Loucy (cell line): ENCODE measurements at regions not wholly inside any gene's neighbourhood (a gene's known extent, or its start where the extent isn't known, plus 50 kb on each side); places are given as distances from the start of the nearest gene placed in this dataset.

ENCODE experiments used
- H2AFZ ChIP-seq: fragments of 200-600 bp; sonication (generic); 2 replicates; pipeline ENCODE4 v1.6.0; 2016; ENCODE audit warnings: antibody characterized with exemption, mild to moderate bottlenecking, low read length, moderate library complexity
- H3F3A ChIP-seq: fragments of 200-600 bp; 2 replicates; pipeline ENCODE4 v1.6.0; 2016; ENCODE audit warnings: antibody characterized with exemption, low read depth, mild to moderate bottlenecking
- H3K27me3 ChIP-seq: fragments of 200-600 bp; sonication (generic); 2 replicates; pipeline ENCODE4 v1.6.1; 2014; ENCODE audit warnings: low read length, mild to moderate bottlenecking; ENCODE audit not compliant: insufficient read depth, poor library complexity, severe bottlenecking
- H3K36me3 ChIP-seq: fragments of 200-600 bp; sonication (generic); 2 replicates; pipeline ENCODE4 v1.6.1; 2016; ENCODE audit warnings: low read length; ENCODE audit not compliant: insufficient read depth
- H3K4me1 ChIP-seq: fragments of 200-600 bp; sonication (generic); 2 replicates; pipeline ENCODE4 v1.5.1; 2014; ENCODE audit warnings: low read length, mild to moderate bottlenecking; ENCODE audit not compliant: insufficient read depth, poor library complexity, severe bottlenecking
- H3K4me2 ChIP-seq: fragments of 200-600 bp; sonication (generic); 2 replicates; pipeline ENCODE4 v1.6.0; 2014; ENCODE audit warnings: antibody characterized with exemption, low read length, low read depth, mild to moderate bottlenecking; ENCODE audit not compliant: poor library complexity, severe bottlenecking
- H3K4me3 ChIP-seq: fragments of 200-600 bp; sonication (generic); 2 replicates; pipeline ENCODE4 v1.5.1; 2014; ENCODE audit warnings: low read length, mild to moderate bottlenecking, mixed read lengths; ENCODE audit not compliant: poor library complexity, severe bottlenecking
- H3K79me2 ChIP-seq: fragments of 200-600 bp; sonication (generic); 2 replicates; pipeline ENCODE4 v1.6.1; 2014; ENCODE audit warnings: low read length; ENCODE audit not compliant: insufficient read depth
- H3K9ac ChIP-seq: fragments of 200-600 bp; sonication (generic); 2 replicates; pipeline ENCODE4 v1.6.0; 2014; ENCODE audit warnings: mild to moderate bottlenecking, low read depth, low read length, moderate library complexity; ENCODE audit not compliant: poor library complexity, severe bottlenecking
- H3K9me2 ChIP-seq: fragments of 200-600 bp; sonication (generic); replicated peaks from 2 replicates; pipeline ENCODE4 v1.6.1; 2016; ENCODE audit warnings: low read depth, low read length, mixed read lengths
- H3K9me3 ChIP-seq: fragments of 200-600 bp; sonication (generic); 2 replicates; pipeline ENCODE4 v1.6.1; 2014; ENCODE audit warnings: mild to moderate bottlenecking, antibody characterized with exemption, low read length, low read depth; ENCODE audit not compliant: insufficient read depth
- H4K20me1 ChIP-seq: fragments of 200-600 bp; sonication (generic); 2 replicates; pipeline ENCODE4 v1.6.0; 2014; ENCODE audit warnings: antibody characterized with exemption, low read length, mild to moderate bottlenecking; ENCODE audit not compliant: insufficient read depth, poor library complexity, severe bottlenecking
- CTCF ChIP-seq: fragments of 200-600 bp; sonication (generic); conservative IDR thresholded peaks from 2 replicates; pipeline ENCODE4 v1.5.1; 2014; ENCODE audit warnings: mild to moderate bottlenecking, antibody characterized with exemption, low read length
- EZH2phosphoT487 ChIP-seq: fragments of 200-600 bp; IDR thresholded peaks from 2 replicates; pipeline ENCODE4 v1.6.1; 2018; ENCODE audit warnings: antibody characterized with exemption, mild to moderate bottlenecking, moderate library complexity, borderline replicate concordance

DNA sequence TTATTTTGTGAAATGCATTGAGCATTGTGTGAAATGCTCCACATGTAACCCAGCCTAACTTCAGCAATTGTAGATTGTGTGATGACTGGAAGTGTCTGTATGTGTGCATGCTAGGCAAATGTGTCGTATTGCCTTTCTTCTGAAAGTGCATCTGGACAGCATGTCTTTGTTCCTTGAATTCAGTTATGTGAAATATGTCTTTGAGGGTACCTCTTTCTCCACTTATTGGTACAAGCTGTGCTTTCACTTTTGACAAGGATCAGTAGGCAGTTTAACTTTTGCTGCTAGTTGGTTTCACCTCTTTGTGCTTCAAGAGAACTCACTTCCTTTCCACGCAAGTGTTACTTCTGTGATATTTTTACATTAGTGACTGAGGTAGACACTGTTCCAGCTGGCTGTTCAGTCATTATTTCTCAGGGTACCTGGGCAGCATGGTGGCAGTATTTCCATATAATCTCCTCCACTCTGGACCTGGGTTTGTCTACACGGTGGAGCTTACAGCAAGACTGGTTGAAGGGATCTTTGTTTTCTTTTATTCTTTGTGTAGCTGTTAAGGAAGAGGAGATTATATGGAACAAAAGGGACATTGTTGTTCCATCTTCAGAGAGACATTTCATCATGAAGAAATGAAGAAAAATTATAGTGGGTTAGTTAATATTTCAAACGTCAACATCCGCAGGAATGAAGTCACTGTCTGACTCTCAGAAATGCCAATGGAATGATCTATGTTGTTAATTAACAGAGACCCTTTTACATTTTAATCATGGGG, 175.4 kb downstream of the UTRN start:
- Histone ChIP-seq H2AFZ (no peak overlapping the region), H3K79me2 (no peaks in the 10 kb centered on the region), H3F3A (no peaks in the 10 kb centered on the region), H3K4me3 (no peak overlapping the region), H3K27me3 (no peaks in the 10 kb centered on the region), H3K36me3 (peaks cover 74% of the 10 kb centered on the region), H3K9me2 (no peaks in the 10 kb centered on the region), H3K9me3 (no peaks in the 10 kb centered on the region), H3K4me1 (peaks cover 6% of the 10 kb centered on the region), H3K4me2 (no peak overlapping the region), H4K20me1 (no peaks in the 10 kb centered on the region), H3K9ac (no peak overlapping the region)
- no peak for TF ChIP-seq EZH2phosphoT487
- no peak for TF ChIP-seq CTCF

GRCh38 chr6:144462058-144462457, 176.9 kb downstream of the UTRN start:
- H3K9ac ChIP-seq: no peak overlapping the region
- no peaks in the 10 kb centered on the region for H3K79me2 ChIP-seq
- no peaks in the 10 kb centered on the region for H3F3A ChIP-seq
- peaks cover 6% of the 10 kb centered on the region for H3K4me1 ChIP-seq
- no peak overlapping the region for H3K4me3 ChIP-seq
- TF ChIP-seq EZH2phosphoT487 (no peak), CTCF (no peak)
- H3K4me2 ChIP-seq: no peak overlapping the region
- peaks cover 68% of the 10 kb centered on the region for H3K36me3 ChIP-seq
- no peaks in the 10 kb centered on the region for H3K9me3 ChIP-seq
- no peaks in the 10 kb centered on the region for H3K9me2 ChIP-seq
- no peak overlapping the region for H2AFZ ChIP-seq
- H4K20me1 ChIP-seq: no peaks in the 10 kb centered on the region
- H3K27me3 ChIP-seq: no peaks in the 10 kb centered on the region

- Histone ChIP-seq H3K9me2 (no peaks in the 10 kb centered on the region), H3K79me2 (no peaks in the 10 kb centered on the region), H3K4me3 (no peak overlapping the region), H3F3A (no peaks in the 10 kb centered on the region), H3K9ac (no peak overlapping the region), H3K4me2 (no peak overlapping the region), H3K27me3 (no peaks in the 10 kb centered on the region), H3K36me3 (peaks cover 35% of the 10 kb centered on the region; the same call in 1 of the 2 replicates), H2AFZ (no peak overlapping the region), H3K9me3 (no peaks in the 10 kb centered on the region), H3K4me1 (peaks cover 21% of the 10 kb centered on the region), H4K20me1 (no peaks in the 10 kb centered on the region)
- TF ChIP-seq CTCF (no peak), EZH2phosphoT487 (no peak)
These were observed 181.6 kb downstream of the UTRN start for GRCh38 chr6:144466716-144467115.
